Keratinocyte (primary cell): ENCODE measurements at regions not wholly inside any gene's neighbourhood (a gene's known extent, or its start where the extent isn't known, plus 50 kb on each side); places are given as distances from the start of the nearest gene placed in this dataset.

Experiments used
- CTCF ChIP-seq, 3 experiments: IDR thresholded peaks in 1 of 3; conservative IDR thresholded peaks in 1 of 3; optimal IDR thresholded peaks in 1 of 3; 2 replicates in 2 of 3; 3 replicates in 1 of 3; pipeline versions ENCODE3 to v1.5.1; 2011; ENCODE audit warnings: low read length in 3 of 3, mild to moderate bottlenecking in 3 of 3, moderate library complexity in 2 of 3, control low read depth in 1 of 3, inconsistent platforms in 1 of 3; ENCODE audit not compliant: insufficient read depth in 2 of 3; ENCODE audit errors: extremely low read depth in 1 of 3
- EZH2 ChIP-seq: IDR thresholded peaks from one replicate; pipeline ENCODE4 v1.6.1; 2012; ENCODE audit warnings: inconsistent platforms, mild to moderate bottlenecking, low read length, moderate library complexity

- TF ChIP-seq CTCF (optimal IDR thresholded peaks at IDR 0.05 in 1 of 3, IDR thresholded peaks at IDR 0.05 in 1 of 3, conservative IDR thresholded peaks at IDR 0.05 in 1 of 3; ENCODE audit: extremely low read depth in 1 of 3, insufficient read depth in 2 of 3, low read length in 3 of 3) (no peak), EZH2 (no peak)
These were observed 131.5 kb downstream of the HS3ST1 start for GRCh38 chr4:11297201-11297600.
